Keratinocyte (primary cell): ENCODE measurements at regions not wholly inside any gene's neighbourhood (a gene's known extent, or its start where the extent isn't known, plus 50 kb on each side); places are given as distances from the start of the nearest gene placed in this dataset.

Experiments
- CTCF ChIP-seq, 3 experiments: IDR thresholded peaks in 1 of 3; conservative IDR thresholded peaks in 1 of 3; optimal IDR thresholded peaks in 1 of 3; 2 replicates in 2 of 3; 3 replicates in 1 of 3; pipeline versions ENCODE3 to v1.5.1; 2011; ENCODE audit warnings: low read length in 3 of 3, mild to moderate bottlenecking in 3 of 3, moderate library complexity in 2 of 3, control low read depth in 1 of 3, inconsistent platforms in 1 of 3; ENCODE audit not compliant: insufficient read depth in 2 of 3; ENCODE audit errors: extremely low read depth in 1 of 3
- EZH2 ChIP-seq: IDR thresholded peaks from one replicate; pipeline ENCODE4 v1.6.1; 2012; ENCODE audit warnings: inconsistent platforms, mild to moderate bottlenecking, low read length, moderate library complexity

- no peak for TF ChIP-seq CTCF (optimal IDR thresholded peaks at IDR 0.05 in 1 of 3, IDR thresholded peaks at IDR 0.05 in 1 of 3, conservative IDR thresholded peaks at IDR 0.05 in 1 of 3; ENCODE audit: extremely low read depth in 1 of 3, insufficient read depth in 2 of 3, low read length in 3 of 3)
- no peak for TF ChIP-seq EZH2
Measured at GRCh38 chr10:114729103-114729659, 71.1 kb upstream of the ABLIM1 start.
